Fibroblast of lung (primary cell): ENCODE measurements at regions not wholly inside any gene's neighbourhood (a gene's known extent, or its start where the extent isn't known, plus 50 kb on each side); places are given as distances from the start of the nearest gene placed in this dataset.

Source experiments
- DNase-seq, 2 donors: peaks; one replicate each; pipeline versions ENCODE4 v3.0.0 to v3.0.0-alpha.2; 2010; ENCODE audit warnings: low read depth in 2 of 2
- H2AFZ ChIP-seq: 2 replicates; pipeline ENCODE4 v1.5.1; 2012; ENCODE audit warnings: low read length, control low read depth, inconsistent platforms
- H3K27ac ChIP-seq: 2 replicates; pipeline ENCODE4 v1.5.1; 2011; ENCODE audit warnings: low read length, control low read depth; ENCODE audit not compliant: insufficient read depth
- H3K27me3 ChIP-seq: 2 replicates; pipeline ENCODE4 v1.5.1; 2011; ENCODE audit warnings: mild to moderate bottlenecking, low read length; ENCODE audit not compliant: control insufficient read depth, insufficient read depth
- H3K36me3 ChIP-seq: 2 replicates; pipeline ENCODE4 v1.5.1; 2011; ENCODE audit warnings: low read length; ENCODE audit not compliant: control insufficient read depth, insufficient read depth
- H3K4me1 ChIP-seq: 2 replicates; pipeline ENCODE4 v1.5.1; 2011; ENCODE audit warnings: low read length; ENCODE audit not compliant: control insufficient read depth, insufficient read depth; ENCODE audit errors: extremely low read depth
- H3K4me2 ChIP-seq: 2 replicates; pipeline ENCODE4 v1.5.1; 2011; ENCODE audit warnings: low read length, control low read depth; ENCODE audit not compliant: insufficient read depth; ENCODE audit errors: extremely low read depth
- H3K4me3 ChIP-seq, 4 experiments: fragments of 200-600 bp in 1 of 4; sonication (generic) in 1 of 4; replicated peaks in 1 of 4; 2 replicates each; pipeline ENCODE4 v1.5.1; 2011 to 2016; ENCODE audit warnings: low read length in 4 of 4, low read depth in 3 of 4, mild to moderate bottlenecking in 3 of 4, control low read depth in 2 of 4, inconsistent platforms in 1 of 4, mixed read lengths in 1 of 4; ENCODE audit not compliant: insufficient read depth in 1 of 4; ENCODE audit errors: control extremely low read depth in 1 of 4
- H3K79me2 ChIP-seq: 2 replicates; pipeline ENCODE4 v1.5.1; 2012; ENCODE audit warnings: mild to moderate bottlenecking, low read length, inconsistent platforms; ENCODE audit not compliant: control insufficient read depth, insufficient read depth
- H3K9ac ChIP-seq: 2 replicates; pipeline ENCODE4 v1.5.1; 2011; ENCODE audit warnings: mild to moderate bottlenecking, low read length, control low read depth; ENCODE audit not compliant: insufficient read depth
- H3K9me3 ChIP-seq: 2 replicates; pipeline ENCODE4 v1.5.1; 2012; ENCODE audit warnings: low read depth, low read length; ENCODE audit not compliant: control insufficient read depth, insufficient read depth
- H4K20me1 ChIP-seq: 2 replicates; pipeline ENCODE4 v1.5.1; 2011; ENCODE audit warnings: low read length; ENCODE audit not compliant: control insufficient read depth, insufficient read depth; ENCODE audit errors: extremely low read depth
- EZH2 ChIP-seq: IDR thresholded peaks from 2 replicates; pipeline ENCODE4 v1.5.1; 2012; ENCODE audit warnings: low read length, control low read depth, mild to moderate bottlenecking; ENCODE audit errors: missing control alignments
- TF ChIP-seq, protein P1 (sequence below), 2 donors: IDR thresholded peaks in 1 of 2; conservative IDR thresholded peaks in 1 of 2; 1 replicate in 1 of 2; 2 replicates in 1 of 2; pipeline ENCODE4 v1.5.1; 2011 to 2012; ENCODE audit warnings: low read length in 2 of 2, control low read depth in 1 of 2, inconsistent platforms in 1 of 2, low read depth in 1 of 2, mild to moderate bottlenecking in 1 of 2

DNA sequence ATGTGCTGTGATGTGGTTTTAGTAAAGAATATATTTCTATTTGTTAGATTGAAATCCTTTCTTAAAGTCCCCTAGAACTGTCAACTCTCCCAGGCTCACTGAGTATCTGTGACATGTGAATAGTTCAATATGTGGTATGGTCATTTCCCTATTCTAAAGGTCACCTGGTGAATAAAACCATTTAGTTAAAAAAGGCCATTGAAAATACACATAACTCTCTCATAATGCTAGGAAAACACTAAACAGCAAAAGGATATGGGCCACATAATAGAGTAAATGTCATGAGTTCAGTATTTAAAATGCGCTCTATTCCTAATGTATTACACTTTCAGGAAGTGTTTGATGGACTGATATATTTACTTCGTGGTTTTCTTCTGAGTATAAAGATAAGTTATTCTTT, 420.9 kb upstream of the JAG1 start:
- Histone ChIP-seq H3K9ac (no peak overlapping the region), H2AFZ (no peak overlapping the region), H3K4me3 (no peak overlapping the region), H3K36me3 (no peaks in the 10 kb centered on the region), H3K27ac (no peak overlapping the region), H3K4me2 (no peak overlapping the region), H3K27me3 (no peaks in the 10 kb centered on the region), H3K79me2 (no peaks in the 10 kb centered on the region), H3K9me3 (no peaks in the 10 kb centered on the region), H3K4me1 (no peaks in the 10 kb centered on the region), H4K20me1 (no peaks in the 10 kb centered on the region)
- DNase-seq = no peak
- TF ChIP-seq EZH2 = no peak
- TF ChIP-seq, protein P1, sequence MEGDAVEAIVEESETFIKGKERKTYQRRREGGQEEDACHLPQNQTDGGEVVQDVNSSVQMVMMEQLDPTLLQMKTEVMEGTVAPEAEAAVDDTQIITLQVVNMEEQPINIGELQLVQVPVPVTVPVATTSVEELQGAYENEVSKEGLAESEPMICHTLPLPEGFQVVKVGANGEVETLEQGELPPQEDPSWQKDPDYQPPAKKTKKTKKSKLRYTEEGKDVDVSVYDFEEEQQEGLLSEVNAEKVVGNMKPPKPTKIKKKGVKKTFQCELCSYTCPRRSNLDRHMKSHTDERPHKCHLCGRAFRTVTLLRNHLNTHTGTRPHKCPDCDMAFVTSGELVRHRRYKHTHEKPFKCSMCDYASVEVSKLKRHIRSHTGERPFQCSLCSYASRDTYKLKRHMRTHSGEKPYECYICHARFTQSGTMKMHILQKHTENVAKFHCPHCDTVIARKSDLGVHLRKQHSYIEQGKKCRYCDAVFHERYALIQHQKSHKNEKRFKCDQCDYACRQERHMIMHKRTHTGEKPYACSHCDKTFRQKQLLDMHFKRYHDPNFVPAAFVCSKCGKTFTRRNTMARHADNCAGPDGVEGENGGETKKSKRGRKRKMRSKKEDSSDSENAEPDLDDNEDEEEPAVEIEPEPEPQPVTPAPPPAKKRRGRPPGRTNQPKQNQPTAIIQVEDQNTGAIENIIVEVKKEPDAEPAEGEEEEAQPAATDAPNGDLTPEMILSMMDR (conservative IDR thresholded peaks at IDR 0.05 in 1 of 2, IDR thresholded peaks at IDR 0.05 in 1 of 2; ENCODE audit: low read depth in 1 of 2, low read length in 2 of 2) = no peak

DNA sequence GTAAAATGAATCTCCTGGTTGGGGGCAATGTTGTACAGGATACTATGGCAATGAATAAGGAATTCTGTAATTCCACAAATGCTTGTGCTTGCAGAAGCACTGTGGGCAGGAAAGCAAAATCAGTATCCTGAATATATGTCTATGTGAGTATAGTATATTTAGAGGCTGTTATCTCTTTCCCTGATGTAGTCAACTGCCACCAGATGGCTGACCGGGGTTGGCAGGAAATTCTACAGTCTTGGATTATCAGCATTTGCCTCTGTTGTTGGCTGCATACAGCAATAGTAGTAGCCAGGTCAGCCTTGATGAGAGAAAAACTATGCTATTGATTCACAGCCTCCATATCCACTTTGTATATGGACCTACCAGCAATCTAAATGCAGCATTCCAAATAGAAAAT, 425.1 kb upstream of the JAG1 start:
- Histone ChIP-seq H2AFZ (no peak overlapping the region), H3K79me2 (no peaks in the 10 kb centered on the region), H3K4me2 (no peak overlapping the region), H3K27ac (no peak overlapping the region), H4K20me1 (no peaks in the 10 kb centered on the region), H3K4me3 (no peak overlapping the region), H3K9ac (no peak overlapping the region), H3K27me3 (no peaks in the 10 kb centered on the region), H3K4me1 (no peaks in the 10 kb centered on the region), H3K9me3 (no peaks in the 10 kb centered on the region), H3K36me3 (no peaks in the 10 kb centered on the region)
- DNase-seq = no peak
- TF ChIP-seq, protein P1 (conservative IDR thresholded peaks at IDR 0.05 in 1 of 2, IDR thresholded peaks at IDR 0.05 in 1 of 2; ENCODE audit: low read depth in 1 of 2, low read length in 2 of 2) = peak in 1 of 2 donors; percentile 7
- no peak for TF ChIP-seq EZH2

DNA sequence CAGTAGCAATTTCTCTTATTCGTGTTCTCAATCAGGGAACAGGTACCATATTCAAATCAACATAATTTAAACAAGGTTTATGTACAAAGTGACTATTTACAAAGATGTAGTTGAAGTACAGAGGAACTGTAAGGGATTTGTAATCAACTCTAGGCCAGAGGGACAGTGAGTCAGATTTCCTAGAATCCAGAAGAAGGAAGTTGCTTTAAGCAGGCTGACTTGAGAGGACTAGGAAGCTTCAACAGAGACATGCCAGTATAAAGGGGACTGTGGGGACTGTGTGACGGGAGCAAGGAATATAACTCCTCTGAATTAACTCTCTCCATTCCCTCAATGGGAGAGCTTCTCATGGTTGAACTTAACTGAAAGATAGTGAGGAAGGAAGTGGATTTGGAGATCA, 427.4 kb upstream of the JAG1 start:
- Histone ChIP-seq H2AFZ (no peak overlapping the region), H3K4me2 (no peak overlapping the region), H3K9me3 (no peaks in the 10 kb centered on the region), H3K36me3 (no peaks in the 10 kb centered on the region), H3K27ac (no peak overlapping the region), H3K9ac (no peak overlapping the region), H3K4me3 (no peak overlapping the region), H3K79me2 (no peaks in the 10 kb centered on the region), H4K20me1 (no peaks in the 10 kb centered on the region), H3K4me1 (no peaks in the 10 kb centered on the region), H3K27me3 (no peaks in the 10 kb centered on the region)
- peak in 1 of 2 donors; percentile 25 for DNase-seq
- TF ChIP-seq, protein P1 (conservative IDR thresholded peaks at IDR 0.05 in 1 of 2, IDR thresholded peaks at IDR 0.05 in 1 of 2; ENCODE audit: low read depth in 1 of 2, low read length in 2 of 2) = no peak
- TF ChIP-seq EZH2 = no peak
